EH (cell line): ENCODE measurements at regions not wholly inside any gene's neighbourhood (a gene's known extent, or its start where the extent isn't known, plus 50 kb on each side); places are given as distances from the start of the nearest gene placed in this dataset.
A peak's percentile ranks its signal among the peaks of the same experiment; 100 is the strongest.
"Not testable (repeated sequence)": the region's sequence is repeated elsewhere in the genome, so short reads cannot be mapped to it uniquely, and the experiment has no call there.

ENCODE experiments used
- DNase-seq: peaks from one replicate; pipeline ENCODE4 v3.0.0-alpha.2; 2015; ENCODE audit warnings: low read depth

DNA sequence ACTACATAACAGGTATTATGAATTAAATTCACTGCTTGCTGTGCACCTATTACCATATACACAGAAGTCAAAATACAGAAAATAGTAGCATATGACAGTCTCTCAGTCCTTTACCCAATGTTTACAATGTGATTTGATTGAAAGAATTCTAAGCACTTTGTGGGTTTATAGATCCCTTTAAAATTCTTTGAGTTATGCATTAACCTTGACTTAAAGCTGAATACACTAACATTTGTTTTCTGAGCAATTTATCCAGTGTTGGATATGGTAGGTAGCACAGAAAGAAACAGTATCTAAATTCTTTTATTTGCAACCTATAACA is 230.8 kb upstream of the DDI1 start:
- DNase-seq = no peak

DNA sequence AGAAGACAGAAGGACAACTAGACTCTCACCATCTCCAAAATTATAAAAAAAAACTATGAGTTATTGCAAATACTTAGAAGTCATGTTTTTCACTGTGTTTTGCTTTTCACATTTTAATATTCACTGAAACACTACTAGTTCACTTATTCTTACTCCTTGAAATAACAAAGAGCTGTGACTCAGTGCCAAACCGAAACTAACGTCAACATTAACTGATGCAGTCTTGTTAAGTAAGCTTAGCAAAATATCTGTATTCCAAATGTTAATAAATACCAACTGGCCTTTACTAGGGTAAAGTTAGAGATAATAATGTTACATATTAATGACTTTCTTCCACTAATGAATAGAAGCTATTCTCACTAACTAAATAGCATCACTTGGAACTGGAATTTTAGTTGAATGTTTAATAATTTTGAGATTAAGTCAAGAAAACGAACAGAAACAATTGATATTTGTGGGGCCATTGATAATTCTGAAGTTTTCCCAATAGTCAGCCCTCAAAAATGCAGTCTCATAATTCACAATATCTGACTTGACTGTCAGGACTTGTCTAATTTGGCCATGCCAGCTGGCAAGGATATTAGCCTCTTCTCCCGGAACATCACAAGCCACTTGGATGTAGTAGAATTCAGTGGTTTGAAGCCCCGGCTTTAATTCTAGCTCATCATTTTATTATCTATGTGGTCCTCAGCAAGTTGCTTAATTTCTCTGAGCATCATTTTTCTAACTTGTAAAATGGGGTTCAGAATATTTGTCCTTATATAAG is 230.1 kb upstream of the DDI1 start:
- peak; percentile 81 for DNase-seq

- no peak for DNase-seq
Observed at GRCh38 chr11:103807806-103808205, 228.6 kb upstream of the DDI1 start.

- no peak for DNase-seq
Observed at GRCh38 chr11:103808252-103808651, 228.2 kb upstream of the DDI1 start.

DNA sequence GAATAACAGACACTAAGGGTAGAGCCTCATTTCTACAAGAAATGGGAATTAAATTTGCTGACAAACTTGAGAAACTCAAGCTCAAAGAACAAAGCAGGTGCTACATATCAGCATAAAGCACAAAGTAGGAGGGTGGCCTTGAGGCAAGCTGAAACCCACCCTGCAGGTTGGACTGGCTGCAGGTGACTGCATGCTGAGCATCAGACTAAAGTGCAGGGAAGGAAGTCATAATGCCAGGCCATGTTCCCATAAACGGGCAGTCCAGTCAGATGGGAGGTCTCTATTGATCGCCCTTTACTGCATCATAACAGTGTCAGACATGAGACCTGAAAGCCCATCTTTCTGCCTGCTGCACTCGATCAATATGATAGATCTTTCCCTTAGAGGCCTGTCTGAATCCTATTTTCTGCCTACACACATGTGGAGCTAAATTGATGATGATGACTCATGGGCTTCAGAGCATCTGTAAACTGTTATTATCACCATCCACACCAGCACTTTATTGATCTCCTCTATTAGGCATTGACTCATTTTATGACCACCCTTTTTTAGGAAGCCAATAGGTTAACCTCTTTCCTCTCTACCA is 224.5 kb upstream of the DDI1 start:
- no peak for DNase-seq

- peak; percentile 53 for DNase-seq
Observed at GRCh38 chr11:103812680-103813079, 223.8 kb upstream of the DDI1 start.

DNA sequence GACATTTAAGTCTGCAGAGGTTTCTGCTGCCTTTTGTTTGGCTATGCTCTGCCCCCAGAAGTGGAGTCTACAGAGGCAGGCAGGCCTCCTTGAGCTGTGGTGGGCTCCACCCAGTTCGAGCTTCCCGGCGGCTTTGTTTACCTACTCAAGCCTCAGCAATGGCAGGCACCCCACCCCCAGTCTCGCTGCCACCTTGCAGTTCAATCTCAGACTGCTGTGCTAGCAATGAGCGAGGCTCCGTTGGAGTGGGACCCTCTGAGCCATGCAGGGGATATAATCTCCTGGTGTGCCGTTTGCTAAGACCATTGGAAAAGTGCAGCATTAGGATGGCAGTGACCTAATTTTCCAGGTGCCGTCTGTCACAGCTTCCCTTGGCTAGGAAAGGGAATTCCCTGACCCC is 216.1 kb upstream of the DDI1 start:
- not testable (repeated sequence) for DNase-seq

DNA sequence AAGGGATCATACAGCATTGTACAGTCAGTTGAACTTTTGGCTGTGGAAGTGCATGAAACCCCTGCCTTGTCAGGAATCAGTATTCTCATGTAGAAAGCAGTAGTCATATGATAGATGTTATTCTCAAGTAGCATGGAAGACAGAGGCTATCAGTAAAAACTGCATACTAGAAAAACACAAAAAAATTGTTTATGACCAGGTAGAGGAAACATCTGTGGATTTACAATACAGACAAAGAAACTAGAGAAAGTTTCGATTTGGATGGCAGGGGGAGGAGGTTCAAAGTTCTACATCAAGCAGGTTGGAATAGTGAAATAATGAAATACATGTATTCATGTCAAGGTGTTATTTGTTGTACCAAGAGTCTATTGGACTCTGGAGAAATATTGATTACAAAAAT is 212.3 kb upstream of the DDI1 start:
- DNase-seq = no peak

DNA sequence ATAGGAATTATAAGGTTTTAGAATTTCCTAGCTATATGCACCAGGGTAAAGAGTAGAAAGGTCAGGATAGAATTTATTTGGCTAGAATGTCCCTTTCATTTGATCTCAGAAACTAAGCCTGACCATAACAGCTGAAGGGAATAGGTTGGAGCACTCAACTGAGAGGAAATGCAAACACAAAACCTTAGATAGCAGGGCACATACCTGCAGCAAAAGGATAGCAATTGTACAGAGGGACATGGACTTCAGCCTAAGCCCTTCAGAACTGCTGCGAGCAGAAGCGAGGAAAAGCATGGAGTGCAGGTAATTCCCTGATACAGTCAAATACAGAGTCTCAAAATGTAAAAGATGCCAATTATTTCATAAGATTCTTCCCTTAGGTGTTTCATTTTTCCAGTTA is 211.0 kb upstream of the DDI1 start:
- DNase-seq = no peak

DNA sequence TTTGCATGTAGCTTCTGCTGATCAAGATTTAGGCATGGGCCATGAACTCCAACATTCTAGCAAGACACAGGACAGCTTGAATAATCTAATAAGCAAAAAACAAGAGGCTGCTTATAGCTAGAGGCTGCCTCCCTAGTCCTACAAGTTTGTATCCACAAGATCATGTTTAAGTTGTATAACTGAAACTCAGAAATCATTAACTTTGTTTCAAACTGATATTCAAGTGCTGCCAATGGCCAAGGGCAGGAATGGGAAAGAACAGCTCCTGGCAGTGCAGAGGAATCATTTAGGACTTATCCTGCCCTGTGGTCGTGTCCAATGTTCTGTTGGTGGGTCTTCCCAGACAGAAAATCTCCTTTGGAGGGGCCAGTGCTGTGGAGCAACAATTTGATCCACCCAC is 209.6 kb upstream of the DDI1 start:
- DNase-seq = no peak

DNA sequence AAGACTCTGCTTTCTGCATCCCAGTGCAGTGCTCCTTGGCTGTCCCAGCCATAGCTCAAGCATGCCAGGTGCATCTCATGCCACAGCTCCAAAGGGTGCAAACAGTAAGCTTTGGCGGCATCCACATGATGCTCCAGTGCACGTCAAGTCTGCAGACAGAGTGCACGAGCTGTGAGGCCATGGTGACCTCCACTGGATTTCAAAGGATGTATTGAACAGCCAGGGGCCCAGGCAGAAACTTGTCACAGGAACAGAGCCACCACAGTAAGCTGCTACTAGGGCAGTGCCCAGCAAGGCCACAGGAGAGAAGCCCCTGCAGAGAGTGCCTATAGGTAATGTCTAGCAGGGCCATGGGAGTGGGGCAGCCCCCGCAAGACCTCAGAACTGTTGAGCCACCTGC is 206.8 kb upstream of the DDI1 start:
- DNase-seq = no peak

- DNase-seq = no peak
Observed at GRCh38 chr11:103830205-103830604, 206.2 kb upstream of the DDI1 start.

GRCh38 chr11:103832762-103833161 is 203.7 kb upstream of the DDI1 start:
- DNase-seq = peak; percentile 32

DNA sequence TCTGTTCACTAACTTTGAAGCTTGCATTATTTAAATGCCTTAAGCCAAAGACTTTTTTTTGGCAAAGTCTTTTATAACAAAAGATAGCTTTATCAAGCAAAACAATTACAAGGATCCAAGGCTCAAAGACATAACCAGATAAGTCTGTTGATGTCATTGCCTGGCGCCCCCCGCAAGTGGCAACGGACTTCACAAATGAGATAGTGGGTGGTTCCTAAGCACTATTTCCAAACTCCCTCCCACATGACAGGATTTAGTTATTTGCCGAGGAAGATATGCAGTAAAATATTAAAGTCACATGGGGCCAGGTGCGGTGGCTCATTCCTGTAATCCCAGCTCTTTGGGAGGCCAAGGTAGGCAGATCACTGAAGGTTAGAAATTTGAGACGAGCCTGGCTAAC is 194.2 kb upstream of the DDI1 start:
- no peak for DNase-seq

DNA sequence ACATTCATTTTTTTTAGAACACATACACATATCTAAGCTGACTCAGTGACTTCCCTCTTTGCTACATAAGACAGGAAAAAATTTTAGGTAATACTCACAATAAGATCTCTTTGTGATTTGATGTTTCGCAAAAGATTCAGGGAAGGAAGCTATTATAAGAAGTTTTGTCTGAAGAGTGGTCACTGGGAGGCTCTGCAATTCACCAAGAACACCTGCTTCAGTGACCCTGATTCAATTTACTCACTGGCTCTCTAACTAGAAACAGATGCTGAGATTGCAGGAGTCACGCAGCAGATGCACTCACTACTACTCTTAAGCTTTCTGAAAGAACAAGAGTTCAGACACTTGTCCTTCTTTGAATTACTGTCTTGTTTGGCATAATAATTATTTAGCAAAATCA is 193.6 kb upstream of the DDI1 start:
- DNase-seq = peak; percentile 61

DNA sequence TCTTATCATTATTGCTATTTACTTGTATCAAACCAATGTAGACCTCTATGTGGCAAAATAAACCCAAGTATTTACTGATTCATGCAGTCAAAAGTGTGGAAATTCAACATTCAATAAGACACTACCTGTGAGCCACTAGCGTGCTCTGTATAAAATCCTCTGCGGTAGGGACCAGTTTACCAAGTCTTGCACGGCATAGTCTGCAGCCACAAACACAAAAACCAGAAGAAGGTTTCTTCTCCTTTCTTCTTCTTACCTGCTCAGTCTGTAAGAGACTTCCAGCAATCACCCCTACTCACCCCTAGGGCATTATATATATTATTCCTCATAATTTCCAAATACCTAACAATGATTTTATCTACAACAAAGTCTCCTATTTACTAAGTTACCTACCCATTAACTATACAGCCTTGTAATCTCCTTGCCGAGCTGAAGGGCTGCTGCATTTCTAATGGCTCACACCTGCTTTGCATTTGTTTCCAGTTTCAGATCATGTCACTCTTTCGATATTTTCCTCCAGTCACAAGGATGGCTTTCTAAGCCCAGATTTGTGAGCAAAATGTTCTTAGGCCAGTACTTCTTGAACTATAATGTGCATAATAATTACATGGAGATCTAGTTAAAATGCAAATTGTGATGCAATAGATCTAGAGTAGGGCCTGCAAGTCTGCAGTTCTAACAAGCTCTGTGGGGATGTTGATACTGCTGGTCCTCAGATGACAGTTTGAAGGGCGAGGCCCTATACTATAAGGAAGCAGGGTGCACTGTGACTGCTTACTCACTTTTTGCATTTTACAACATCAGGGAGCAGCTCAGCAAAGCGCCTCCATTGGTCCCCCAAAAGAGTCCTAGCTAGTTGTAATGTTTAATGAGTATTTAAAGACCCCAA is 191.9 kb upstream of the DDI1 start:
- DNase-seq = no peak

DNA sequence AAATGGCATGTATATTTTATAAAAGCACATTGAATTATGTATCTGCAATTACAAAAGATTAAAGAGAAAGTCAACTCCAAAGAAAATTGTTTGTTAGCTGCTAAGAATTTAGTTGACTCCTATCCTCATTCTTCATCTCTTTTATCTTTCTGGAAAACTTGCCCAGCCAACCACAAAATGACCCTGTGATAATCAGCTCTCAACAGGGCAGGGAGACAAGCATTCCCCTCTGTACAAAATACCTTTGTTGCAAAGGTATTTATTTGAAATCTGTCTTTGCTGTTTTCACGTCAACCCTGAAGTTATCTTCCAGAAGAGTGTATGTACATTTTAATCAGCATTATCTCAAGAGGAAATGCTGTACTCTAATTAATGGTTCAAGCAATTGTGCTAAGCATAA is 191.1 kb upstream of the DDI1 start:
- DNase-seq = no peak

GRCh38 chr11:103848686-103849085 is 187.8 kb upstream of the DDI1 start:
- no peak for DNase-seq

DNA sequence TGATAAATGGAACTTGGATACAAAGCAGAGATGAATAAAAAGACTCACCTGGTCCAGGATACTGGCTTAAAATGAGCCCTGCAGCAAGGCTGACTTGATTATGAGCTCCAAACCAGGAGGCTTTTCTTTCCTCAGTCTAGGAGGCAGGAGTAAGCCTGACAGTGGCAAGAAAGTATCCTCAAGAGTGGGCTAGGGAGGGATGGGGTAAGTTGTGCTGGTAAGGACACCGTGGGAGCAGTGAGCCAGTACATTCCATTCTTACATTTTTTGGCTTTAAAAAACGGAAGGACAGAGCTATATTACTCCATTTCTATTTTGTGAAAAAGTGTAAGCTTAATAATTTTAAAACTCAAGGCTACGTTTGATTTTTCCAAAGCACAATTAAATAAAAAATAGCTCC is 187.1 kb upstream of the DDI1 start:
- no peak for DNase-seq

DNA sequence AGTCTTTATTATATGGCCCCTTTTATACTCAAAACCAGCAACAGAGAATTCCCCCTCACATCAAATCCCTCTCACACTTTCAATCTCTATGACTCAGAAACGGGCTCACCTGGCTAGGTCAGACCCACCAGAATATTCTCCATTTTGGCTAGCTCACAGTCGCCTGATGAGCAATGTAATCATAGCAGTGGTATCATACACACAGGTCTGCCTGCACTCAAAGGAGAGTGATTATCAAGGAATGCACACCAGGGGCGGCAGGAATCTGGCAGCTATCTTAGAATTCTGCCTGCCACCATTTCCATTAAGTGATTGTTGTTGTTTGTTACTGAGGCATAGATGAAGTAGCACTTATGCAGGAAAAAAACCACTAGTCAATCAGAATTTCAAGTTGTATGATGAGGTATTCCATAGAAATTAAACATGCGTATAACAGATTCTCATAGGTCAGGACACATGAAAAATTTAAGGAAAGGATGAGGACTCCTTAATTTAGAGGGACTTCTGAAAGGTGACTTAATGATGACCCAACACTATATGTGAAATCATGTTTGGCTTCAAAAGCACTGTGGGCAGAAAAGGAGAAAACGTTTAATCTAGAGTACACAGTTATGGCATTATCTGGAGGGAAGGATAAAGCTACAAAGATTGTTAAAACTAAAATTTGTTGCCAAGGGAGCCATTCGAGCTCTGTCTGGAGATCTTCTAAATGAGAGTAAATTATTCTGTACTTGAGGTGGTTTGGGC is 185.8 kb upstream of the DDI1 start:
- DNase-seq = no peak

- DNase-seq = peak; percentile 34
Observed at GRCh38 chr11:103851166-103851651, 185.2 kb upstream of the DDI1 start.
